Suprapubic skin (tissue), 4 donors: ENCODE measurements at regions not wholly inside any gene's neighbourhood (a gene's known extent, or its start where the extent isn't known, plus 50 kb on each side); places are given as distances from the start of the nearest gene placed in this dataset.

Source experiments
- DNase-seq, 2 donors: peaks; one replicate each; pipeline ENCODE4 v3.0.0-alpha.2; 2019; ENCODE audit warnings: low spot score in 2 of 2
- H3K27ac ChIP-seq: fragments of 200-600 bp; sonication (generic); one replicate; pipeline ENCODE4 v1.5.1; 2019
- H3K27me3 ChIP-seq: fragments of 200-600 bp; sonication (generic); one replicate; pipeline ENCODE4 v1.5.1; 2019
- H3K36me3 ChIP-seq: fragments of 200-600 bp; sonication (generic); one replicate; pipeline ENCODE4 v1.5.1; 2019
- H3K4me1 ChIP-seq: fragments of 200-600 bp; sonication (generic); one replicate; pipeline ENCODE4 v1.5.1; 2019
- H3K4me3 ChIP-seq: fragments of 200-600 bp; sonication (generic); one replicate; pipeline ENCODE4 v1.5.1; 2019; ENCODE audit warnings: mild to moderate bottlenecking
- H3K9me3 ChIP-seq: fragments of 200-600 bp; sonication (generic); one replicate; pipeline ENCODE4 v1.5.1; 2019
- EP300 ChIP-seq: sonication (generic); formaldehyde crosslinking; IDR thresholded peaks from one replicate; pipeline ENCODE4 v1.6.1; 2017; ENCODE audit warnings: antibody characterized with exemption
- POLR2A ChIP-seq, 2 donors: fragments of 450-650 bp; IDR thresholded peaks; one replicate each; pipeline ENCODE4 v1.6.1; 2017; ENCODE audit warnings: antibody characterized with exemption in 2 of 2, mild to moderate bottlenecking in 2 of 2, moderate library complexity in 2 of 2
- POLR2AphosphoS5 ChIP-seq, 3 donors: sonication (generic); formaldehyde crosslinking; IDR thresholded peaks; one replicate each; pipeline ENCODE4 v1.6.1; 2017; ENCODE audit warnings: antibody characterized with exemption in 3 of 3
- WGBS: methylation state at CpG from one replicate; pipeline ENCODE4 v1.1.5; 2018; 5-methylcytosine and 5-hydroxymethylcytosine counted together
- TF ChIP-seq, protein P1 (sequence below), 2 donors: fragments of 200-600 bp in 1 of 2; fragments of 450-650 bp in 1 of 2; sonication (generic) in 1 of 2; IDR thresholded peaks; one replicate each; pipeline ENCODE4 v1.5.1; 2016 to 2019; ENCODE audit warnings: antibody characterized with exemption in 2 of 2, mild to moderate bottlenecking in 1 of 2, moderate library complexity in 1 of 2

DNA sequence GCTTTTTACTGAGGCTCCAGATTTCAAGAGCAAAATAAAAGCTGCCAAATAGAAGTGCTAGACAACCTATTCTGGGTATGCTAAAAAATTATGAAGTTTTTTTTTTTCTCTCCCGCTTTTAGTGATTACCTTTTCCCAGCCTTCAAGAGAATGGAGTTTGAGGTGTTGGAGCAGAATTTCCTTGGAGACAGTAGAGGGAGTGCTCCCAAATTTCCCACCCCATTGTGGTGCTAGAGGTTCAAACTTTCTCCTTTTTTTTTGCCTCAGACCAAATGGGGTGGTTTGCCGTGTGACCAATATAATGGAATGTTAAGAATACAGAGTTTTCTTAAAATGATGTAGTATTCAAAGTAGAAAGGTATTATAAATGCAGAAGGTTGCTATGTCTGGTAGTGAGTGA, 244.2 kb upstream of the RIOK2 start:
- WGBS: 81% methylated on average over 2 of the region's 2 CpGs

DNA sequence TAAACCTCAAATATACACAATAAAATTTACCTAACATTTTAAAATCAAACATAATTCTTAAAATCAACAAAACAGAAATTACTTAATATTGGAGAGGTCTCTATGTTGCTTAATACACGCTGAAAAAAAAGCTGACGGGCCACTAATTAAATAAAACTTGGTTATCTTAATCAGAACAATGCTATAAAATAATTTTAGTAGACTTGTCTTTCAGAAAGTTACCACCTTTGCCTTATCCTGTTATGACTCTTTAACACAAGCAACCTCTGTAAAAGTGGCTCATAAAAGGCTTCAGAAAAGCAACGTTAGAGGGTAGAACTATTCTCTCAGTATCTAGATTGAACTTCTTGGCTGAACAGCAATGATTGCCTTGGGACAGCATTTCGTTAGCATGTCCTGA, 251.0 kb upstream of the RIOK2 start:
- no peak for DNase-seq
- no peaks in the 10 kb centered on the region for H3K36me3 ChIP-seq
- H3K4me1 ChIP-seq: no peaks in the 10 kb centered on the region
- TF ChIP-seq POLR2AphosphoS5 (IDR thresholded peaks at IDR 0.05) (no peak), POLR2A (IDR thresholded peaks at IDR 0.05) (no peak), EP300 (no peak)
- TF ChIP-seq, protein P1, sequence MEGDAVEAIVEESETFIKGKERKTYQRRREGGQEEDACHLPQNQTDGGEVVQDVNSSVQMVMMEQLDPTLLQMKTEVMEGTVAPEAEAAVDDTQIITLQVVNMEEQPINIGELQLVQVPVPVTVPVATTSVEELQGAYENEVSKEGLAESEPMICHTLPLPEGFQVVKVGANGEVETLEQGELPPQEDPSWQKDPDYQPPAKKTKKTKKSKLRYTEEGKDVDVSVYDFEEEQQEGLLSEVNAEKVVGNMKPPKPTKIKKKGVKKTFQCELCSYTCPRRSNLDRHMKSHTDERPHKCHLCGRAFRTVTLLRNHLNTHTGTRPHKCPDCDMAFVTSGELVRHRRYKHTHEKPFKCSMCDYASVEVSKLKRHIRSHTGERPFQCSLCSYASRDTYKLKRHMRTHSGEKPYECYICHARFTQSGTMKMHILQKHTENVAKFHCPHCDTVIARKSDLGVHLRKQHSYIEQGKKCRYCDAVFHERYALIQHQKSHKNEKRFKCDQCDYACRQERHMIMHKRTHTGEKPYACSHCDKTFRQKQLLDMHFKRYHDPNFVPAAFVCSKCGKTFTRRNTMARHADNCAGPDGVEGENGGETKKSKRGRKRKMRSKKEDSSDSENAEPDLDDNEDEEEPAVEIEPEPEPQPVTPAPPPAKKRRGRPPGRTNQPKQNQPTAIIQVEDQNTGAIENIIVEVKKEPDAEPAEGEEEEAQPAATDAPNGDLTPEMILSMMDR (IDR thresholded peaks at IDR 0.05): no peak
- no peaks in the 10 kb centered on the region for H3K9me3 ChIP-seq
- no peak overlapping the region for H3K4me3 ChIP-seq
- 65% methylated on average over 4 of the region's 4 CpGs for WGBS
- H3K27me3 ChIP-seq: no peaks in the 10 kb centered on the region
- no peak overlapping the region for H3K27ac ChIP-seq

More for the DNA sequence above, 244.2 kb upstream of the RIOK2 start:
- DNase-seq: no peak
- no peaks in the 10 kb centered on the region for H3K27me3 ChIP-seq
- H3K9me3 ChIP-seq: no peaks in the 10 kb centered on the region
- TF ChIP-seq POLR2A (IDR thresholded peaks at IDR 0.05): no peak
- no peak for TF ChIP-seq EP300
- TF ChIP-seq, protein P1 (IDR thresholded peaks at IDR 0.05): no peak
- no peak for TF ChIP-seq POLR2AphosphoS5 (IDR thresholded peaks at IDR 0.05)
- no peak overlapping the region for H3K4me3 ChIP-seq
- H3K27ac ChIP-seq: no peak overlapping the region
- no peaks in the 10 kb centered on the region for H3K36me3 ChIP-seq
- H3K4me1 ChIP-seq: no peaks in the 10 kb centered on the region

DNA sequence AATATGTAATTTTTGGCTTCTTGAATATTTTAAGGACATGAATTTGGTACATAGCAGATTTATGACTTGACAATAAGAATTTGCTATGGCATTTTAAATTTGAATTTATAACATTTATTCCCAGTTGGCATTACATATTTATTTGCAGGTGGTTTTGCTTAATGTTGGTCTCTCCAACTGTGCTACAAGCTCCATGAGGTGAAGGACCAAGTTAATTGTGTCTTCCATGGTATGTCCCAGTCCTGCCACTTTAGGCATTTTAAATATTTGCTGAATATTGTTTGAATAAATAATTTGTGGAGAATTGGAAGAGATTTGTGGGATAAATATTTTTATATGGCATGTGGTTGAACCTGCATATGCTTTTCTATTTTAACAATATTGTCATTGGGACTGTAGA, 253.4 kb upstream of the RIOK2 start:
- no peak for DNase-seq
- Histone ChIP-seq H3K36me3 (no peaks in the 10 kb centered on the region), H3K4me3 (no peak overlapping the region), H3K27me3 (no peaks in the 10 kb centered on the region), H3K27ac (no peak overlapping the region), H3K4me1 (no peaks in the 10 kb centered on the region), H3K9me3 (no peaks in the 10 kb centered on the region)
- no peak for TF ChIP-seq POLR2AphosphoS5 (IDR thresholded peaks at IDR 0.05)
- TF ChIP-seq, protein P1 (IDR thresholded peaks at IDR 0.05): no peak
- TF ChIP-seq POLR2A (IDR thresholded peaks at IDR 0.05): no peak
- no peak for TF ChIP-seq EP300

DNA sequence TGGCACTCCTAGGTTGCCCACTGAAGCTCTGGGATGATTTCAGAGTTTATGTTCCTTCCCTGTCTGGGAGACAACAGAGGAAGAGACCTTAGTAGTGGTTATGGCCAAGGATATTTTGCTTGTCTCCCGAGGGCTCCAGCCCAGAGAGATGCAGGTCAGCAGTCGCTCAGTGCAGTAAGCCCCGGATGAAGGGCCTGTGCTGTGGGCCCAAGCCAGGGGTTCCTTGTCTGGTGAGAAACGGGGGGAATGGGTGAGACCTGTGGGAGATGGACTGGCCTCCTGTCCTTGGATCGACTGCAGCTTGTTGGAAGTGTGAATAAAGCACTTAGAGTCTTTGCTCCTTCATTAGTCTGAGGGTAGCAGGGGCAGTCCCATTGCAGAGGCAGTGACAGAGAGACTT, 260.7 kb upstream of the RIOK2 start:
- H3K36me3 ChIP-seq: no peaks in the 10 kb centered on the region
- H3K4me1 ChIP-seq: no peaks in the 10 kb centered on the region
- H3K9me3 ChIP-seq: peaks cover 11% of the 10 kb centered on the region
- H3K27ac ChIP-seq: no peak overlapping the region
- TF ChIP-seq, protein P1 (IDR thresholded peaks at IDR 0.05): no peak
- TF ChIP-seq POLR2AphosphoS5 (IDR thresholded peaks at IDR 0.05): no peak
- TF ChIP-seq EP300: no peak
- TF ChIP-seq POLR2A (IDR thresholded peaks at IDR 0.05): no peak
- no peak for DNase-seq
- no peaks in the 10 kb centered on the region for H3K27me3 ChIP-seq
- 92% methylated on average over 2 of the region's 5 CpGs for WGBS
- no peak overlapping the region for H3K4me3 ChIP-seq

DNA sequence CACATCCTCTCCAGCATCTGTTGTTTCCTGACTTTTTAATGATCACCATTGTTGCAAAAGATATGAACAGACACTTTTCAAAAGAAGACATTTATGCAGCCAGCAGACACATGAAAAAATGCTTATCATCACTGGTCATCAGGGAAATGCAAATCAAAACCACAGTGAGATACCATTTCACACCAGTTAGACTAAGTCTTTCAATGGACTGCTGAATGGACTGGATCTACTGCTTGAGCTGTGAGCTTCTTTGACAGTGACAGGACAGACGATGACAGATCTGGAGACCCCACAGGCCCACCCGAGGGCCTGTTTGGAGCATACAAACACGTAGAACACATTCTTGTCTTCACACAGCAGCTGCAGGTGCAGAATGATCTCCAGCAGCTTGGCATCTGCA, 266.1 kb upstream of the RIOK2 start:
- no peak for DNase-seq
- no peak overlapping the region for H3K27ac ChIP-seq
- WGBS: 61% methylated on average over 3 of the region's 3 CpGs
- H3K9me3 ChIP-seq: peaks cover 3% of the 10 kb centered on the region
- no peaks in the 10 kb centered on the region for H3K27me3 ChIP-seq
- no peaks in the 10 kb centered on the region for H3K4me1 ChIP-seq
- no peaks in the 10 kb centered on the region for H3K36me3 ChIP-seq
- no peak overlapping the region for H3K4me3 ChIP-seq
- TF ChIP-seq EP300: no peak

DNA sequence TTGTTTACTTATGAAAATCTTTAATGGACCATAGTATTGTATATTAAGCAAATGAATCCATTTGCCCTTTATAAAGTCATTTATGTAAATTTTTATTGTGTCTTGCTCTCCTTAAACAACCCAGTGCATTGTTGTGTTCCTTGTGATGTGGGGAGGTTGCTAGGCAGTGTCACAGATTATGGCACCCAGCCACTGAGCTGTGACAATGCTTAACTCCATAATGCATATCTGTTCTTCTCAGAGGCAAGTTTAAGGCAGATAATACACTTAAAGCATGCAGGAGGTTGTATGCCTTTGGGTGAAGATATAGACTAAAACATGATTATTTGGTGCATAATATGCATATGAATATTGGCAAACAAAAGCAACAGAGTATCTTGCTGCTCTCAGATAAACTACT, 269.6 kb upstream of the RIOK2 start:
- Histone ChIP-seq H3K9me3 (no peaks in the 10 kb centered on the region), H3K27ac (no peak overlapping the region), H3K36me3 (no peaks in the 10 kb centered on the region), H3K27me3 (no peaks in the 10 kb centered on the region), H3K4me1 (no peaks in the 10 kb centered on the region), H3K4me3 (no peak overlapping the region)
- TF ChIP-seq POLR2A (IDR thresholded peaks at IDR 0.05) (no peak), EP300 (no peak), POLR2AphosphoS5 (IDR thresholded peaks at IDR 0.05) (no peak)
- TF ChIP-seq, protein P1 (IDR thresholded peaks at IDR 0.05): no peak
- no peak for DNase-seq
